Cardiac muscle cell (in vitro differentiated cells and primary cell): ENCODE measurements at regions not wholly inside any gene's neighbourhood (a gene's known extent, or its start where the extent isn't known, plus 50 kb on each side); places are given as distances from the start of the nearest gene placed in this dataset.

ENCODE experiments used
- DNase-seq, 2 donors: peaks; one replicate each; pipeline versions ENCODE4 v3.0.0 to v3.0.0-alpha.2; 2010 to 2017; ENCODE audit warnings: low read depth in 1 of 2, low spot score in 1 of 2
- H3K27ac ChIP-seq: fragments of 200-600 bp; sonication (generic); 2 replicates; pipeline ENCODE4 v1.5.1; 2016
- H3K27me3 ChIP-seq: fragments of 200-600 bp; sonication (generic); 2 replicates; pipeline ENCODE4 v1.6.0; 2016; ENCODE audit warnings: control low read depth
- H3K36me3 ChIP-seq: fragments of 200-600 bp; sonication (generic); 2 replicates; pipeline ENCODE4 v1.5.1; 2016; ENCODE audit warnings: control low read depth
- H3K4me1 ChIP-seq: fragments of 200-600 bp; sonication (generic); 2 replicates; pipeline ENCODE4 v1.8.1; 2017; ENCODE audit warnings: low read depth, mild to moderate bottlenecking, mixed run types
- H3K4me3 ChIP-seq: fragments of 200-600 bp; sonication (generic); 2 replicates; pipeline ENCODE4 v1.5.1; 2016; ENCODE audit warnings: mild to moderate bottlenecking
- H3K9me3 ChIP-seq: fragments of 200-600 bp; sonication (generic); 2 replicates; pipeline ENCODE4 v1.5.1; 2017; ENCODE audit warnings: low read depth, mild to moderate bottlenecking, control low read depth
- CTCF ChIP-seq: IDR thresholded peaks from 2 replicates; pipeline ENCODE4 v1.5.1; 2012; ENCODE audit warnings: low read depth, mild to moderate bottlenecking, low read length

- Histone ChIP-seq H3K9me3 (no peaks in the 10 kb centered on the region), H3K4me1 (peaks cover 5% of the 10 kb centered on the region), H3K27ac (no peak overlapping the region), H3K36me3 (no peaks in the 10 kb centered on the region), H3K4me3 (no peak overlapping the region), H3K27me3 (no peaks in the 10 kb centered on the region)
- no peak for TF ChIP-seq CTCF
- peak in 1 of 2 donors; percentile 22 for DNase-seq
These were observed 220.6 kb upstream of the PLD5 start for GRCh38 chr1:242745079-242745478.

DNA sequence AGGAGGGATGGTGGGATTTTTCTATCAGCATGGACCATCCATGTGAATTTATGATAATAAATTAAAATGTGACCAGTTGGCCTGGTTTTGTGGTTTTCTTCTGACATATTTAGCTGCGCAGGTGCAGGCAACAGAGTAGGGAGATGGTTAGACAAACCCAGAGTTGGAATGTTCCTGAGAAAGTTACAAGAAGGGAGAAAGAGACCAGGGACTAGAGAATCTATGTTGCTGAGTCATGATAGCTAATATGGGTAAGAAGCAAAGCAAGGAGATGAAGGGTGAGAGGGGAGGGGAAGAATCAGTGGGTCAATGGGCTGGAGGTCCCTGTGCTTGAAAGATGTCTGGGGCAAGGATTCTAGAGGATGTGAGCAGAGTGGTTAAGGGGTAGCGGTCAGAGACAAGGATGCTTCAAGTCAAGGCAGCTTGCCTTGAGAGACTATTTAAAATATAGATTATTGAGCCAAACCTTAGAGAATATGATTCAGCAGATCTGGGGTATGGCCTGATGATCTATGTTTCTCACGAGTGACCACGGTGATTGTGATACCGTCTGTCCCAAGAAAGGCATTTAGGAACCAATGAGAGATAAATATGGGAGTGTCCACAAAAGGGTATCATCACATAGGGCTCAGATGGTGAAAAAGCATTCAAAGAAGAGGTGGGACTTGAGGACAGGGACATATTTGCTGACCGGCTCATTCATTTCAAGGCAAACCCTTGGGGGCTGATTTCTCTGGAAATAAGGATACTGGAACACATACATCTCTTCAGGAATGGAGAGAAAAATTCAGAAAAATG lies 219.7 kb upstream of the PLD5 start:
- no peaks in the 10 kb centered on the region for H3K27me3 ChIP-seq
- H3K4me3 ChIP-seq: no peak overlapping the region
- no peak for DNase-seq
- no peak for TF ChIP-seq CTCF
- peaks cover 5% of the 10 kb centered on the region for H3K4me1 ChIP-seq
- H3K9me3 ChIP-seq: no peaks in the 10 kb centered on the region
- no peaks in the 10 kb centered on the region for H3K36me3 ChIP-seq
- no peak overlapping the region for H3K27ac ChIP-seq

DNA sequence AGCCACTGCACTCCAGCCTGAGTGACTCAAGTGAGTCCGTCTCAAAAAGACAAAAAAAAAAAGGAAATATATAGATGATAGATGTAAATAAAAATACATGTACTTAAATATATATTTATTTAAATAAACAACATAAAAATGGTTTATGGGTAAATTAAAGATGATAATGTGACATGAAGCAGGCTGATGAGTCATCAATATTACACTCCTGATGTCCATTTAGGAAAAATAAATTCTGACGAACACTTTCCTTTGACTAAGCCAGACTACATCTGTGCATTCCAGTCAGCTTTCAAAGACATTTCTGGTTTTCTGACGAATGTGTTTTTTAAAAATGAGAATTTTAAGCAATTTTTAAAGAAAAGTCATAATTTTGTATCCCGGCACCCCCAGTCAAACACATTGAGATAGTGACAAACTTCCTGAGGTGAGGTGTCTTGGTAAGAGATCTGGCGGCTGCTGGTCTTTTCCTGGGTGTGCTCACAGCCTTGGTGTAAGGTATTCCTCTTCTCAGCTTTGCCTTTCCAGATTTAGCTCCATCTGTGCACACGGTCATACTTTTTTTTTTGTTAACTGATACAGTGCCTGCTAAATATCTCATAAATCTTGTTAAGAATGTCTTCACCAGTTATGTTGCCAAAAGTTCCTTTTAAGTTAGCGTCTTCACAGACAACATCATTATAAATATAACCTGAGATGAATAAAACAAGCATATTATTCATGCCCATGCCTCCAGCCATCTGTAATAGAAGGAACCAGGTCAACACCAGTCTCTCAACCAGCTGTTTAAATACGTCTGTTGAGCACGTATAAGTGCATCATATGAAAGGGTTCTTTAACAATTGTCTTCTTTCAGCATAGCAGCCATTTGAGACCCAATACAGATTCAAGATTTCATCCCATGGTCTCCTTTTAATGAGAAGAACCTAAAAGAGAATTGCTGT lies 214.5 kb upstream of the PLD5 start:
- Histone ChIP-seq H3K9me3 (no peaks in the 10 kb centered on the region), H3K4me3 (no peak overlapping the region), H3K27me3 (no peaks in the 10 kb centered on the region), H3K4me1 (no peaks in the 10 kb centered on the region), H3K36me3 (no peaks in the 10 kb centered on the region), H3K27ac (no peak overlapping the region)
- no peak for DNase-seq
- no peak for TF ChIP-seq CTCF

DNA sequence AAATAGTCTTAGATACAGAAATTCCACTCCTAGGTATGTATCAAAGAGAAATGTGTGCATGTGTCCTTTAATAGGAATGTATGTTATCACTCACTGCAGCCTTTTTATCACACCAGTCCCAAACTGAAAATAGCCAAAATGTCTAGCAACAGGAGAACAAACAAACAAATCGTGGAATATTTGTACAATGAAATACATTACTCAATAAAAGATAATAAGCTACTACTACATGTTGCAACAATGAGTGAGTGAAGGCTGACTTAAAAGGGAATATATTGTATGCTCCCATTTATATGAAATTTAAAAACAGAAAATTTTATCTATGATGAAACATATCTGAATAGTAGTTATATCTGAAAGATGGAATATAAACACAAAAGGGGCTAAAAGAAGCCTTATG lies 212.1 kb upstream of the PLD5 start:
- Histone ChIP-seq H3K36me3 (no peaks in the 10 kb centered on the region), H3K4me1 (no peaks in the 10 kb centered on the region), H3K4me3 (no peak overlapping the region), H3K9me3 (no peaks in the 10 kb centered on the region), H3K27me3 (no peaks in the 10 kb centered on the region), H3K27ac (no peak overlapping the region)
- no peak for TF ChIP-seq CTCF
- DNase-seq: no peak

DNA sequence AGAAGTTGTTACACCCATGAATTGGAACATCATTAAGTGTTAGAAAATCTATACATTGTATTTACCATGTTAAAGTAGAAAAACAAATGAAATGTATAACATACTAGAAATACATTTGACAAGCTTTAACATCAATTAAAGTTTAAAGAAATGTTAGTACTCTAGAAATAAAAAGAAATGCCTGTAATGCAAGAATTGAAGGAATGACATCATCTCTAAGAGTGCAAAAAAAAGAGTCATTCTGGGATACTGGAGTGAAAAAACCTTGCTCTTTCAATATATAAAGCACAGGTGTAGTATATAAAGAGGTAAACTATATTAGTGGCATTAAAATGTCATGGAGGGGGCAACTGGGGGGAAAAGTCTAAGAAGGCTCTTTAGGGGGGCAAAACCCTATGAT lies 210.8 kb upstream of the PLD5 start:
- no peak for DNase-seq
- Histone ChIP-seq H3K27me3 (no peaks in the 10 kb centered on the region), H3K4me1 (no peaks in the 10 kb centered on the region), H3K36me3 (no peaks in the 10 kb centered on the region), H3K4me3 (no peak overlapping the region), H3K27ac (no peak overlapping the region), H3K9me3 (no peaks in the 10 kb centered on the region)
- no peak for TF ChIP-seq CTCF
